Skin of body (tissue), 1 donor: ENCODE measurements at regions not wholly inside any gene's neighbourhood (a gene's known extent, or its start where the extent isn't known, plus 50 kb on each side); places are given as distances from the start of the nearest gene placed in this dataset.

Experiments used
- DNase-seq: peaks from one replicate; lab custom pipeline; 2025; lab: John Stamatoyannopoulos, UW

DNA sequence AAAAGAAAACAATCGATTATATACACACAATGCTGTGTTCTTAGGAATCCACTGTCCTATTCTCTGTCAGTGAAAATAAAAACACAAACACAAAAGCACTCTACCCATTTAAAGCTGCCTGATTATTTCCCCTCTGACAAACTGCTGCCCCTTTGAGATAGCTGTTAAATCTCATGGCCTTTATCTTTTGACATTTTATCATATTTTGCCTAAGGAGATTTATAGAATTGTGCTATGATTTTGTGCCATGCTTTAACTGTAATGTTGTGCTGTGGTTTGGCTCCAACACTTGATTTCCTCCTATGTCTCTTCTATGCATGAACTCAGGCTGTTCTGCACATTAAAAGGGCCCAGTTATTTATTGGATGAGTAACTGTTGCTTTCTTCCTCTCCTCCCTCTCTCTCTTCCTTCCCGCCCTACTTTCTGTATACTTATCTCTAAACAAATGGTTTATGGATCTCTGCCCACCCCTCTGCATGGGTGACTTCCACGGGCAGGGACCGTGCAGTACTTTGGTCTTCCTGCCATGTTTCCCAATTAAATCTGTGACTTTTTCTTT, 1096.6 kb downstream of the TSN start:
- DNase-seq = no peak

DNA sequence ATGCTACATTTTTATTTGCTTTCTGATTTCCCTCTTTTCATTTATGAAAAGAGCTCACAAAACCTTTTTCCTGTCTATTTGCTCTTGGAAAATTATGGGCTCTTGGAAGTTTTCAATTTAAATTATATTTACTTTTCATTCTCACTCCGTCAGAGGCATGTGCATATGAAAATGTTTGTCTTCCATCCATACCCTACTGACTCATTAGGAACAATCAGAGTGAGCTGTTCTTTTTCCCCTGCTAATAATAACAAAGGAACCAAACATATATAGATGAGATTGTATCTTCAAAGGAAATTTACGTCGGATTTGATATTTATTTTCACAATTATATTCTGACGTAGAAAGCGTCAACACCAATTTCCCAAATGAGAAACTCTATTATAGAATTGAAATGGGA, 1101.2 kb downstream of the TSN start:
- DNase-seq = no peak

DNA sequence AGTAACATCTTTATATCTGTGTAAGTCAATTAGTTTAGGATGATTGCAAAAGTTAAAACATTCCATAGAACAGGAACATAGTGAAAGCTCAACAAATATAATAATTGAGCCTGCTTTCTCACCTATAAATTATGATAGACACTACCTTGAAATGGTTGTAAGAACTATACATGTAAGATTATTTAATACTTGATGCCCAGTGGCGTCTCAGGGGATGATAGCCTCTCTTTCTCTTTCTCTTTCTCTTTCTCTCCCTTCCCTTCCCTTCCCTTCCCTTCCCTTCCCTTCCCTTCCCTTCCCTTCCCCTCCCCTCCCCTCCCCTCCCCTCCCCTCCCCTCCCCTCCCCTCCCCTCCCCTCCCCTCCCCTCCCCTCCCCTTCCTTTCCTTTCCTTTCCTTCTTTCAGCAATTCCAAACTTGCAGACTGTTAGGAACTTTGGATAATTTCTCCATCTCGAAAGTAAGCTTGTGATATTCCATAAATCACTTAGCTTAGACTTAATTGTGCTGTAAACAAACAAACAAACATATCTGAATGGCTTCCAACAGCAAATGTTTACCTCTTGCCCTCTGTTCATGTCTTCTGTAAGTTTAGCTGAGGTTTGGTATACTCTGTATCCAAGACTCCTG, 1102.7 kb downstream of the TSN start:
- no peak for DNase-seq

DNA sequence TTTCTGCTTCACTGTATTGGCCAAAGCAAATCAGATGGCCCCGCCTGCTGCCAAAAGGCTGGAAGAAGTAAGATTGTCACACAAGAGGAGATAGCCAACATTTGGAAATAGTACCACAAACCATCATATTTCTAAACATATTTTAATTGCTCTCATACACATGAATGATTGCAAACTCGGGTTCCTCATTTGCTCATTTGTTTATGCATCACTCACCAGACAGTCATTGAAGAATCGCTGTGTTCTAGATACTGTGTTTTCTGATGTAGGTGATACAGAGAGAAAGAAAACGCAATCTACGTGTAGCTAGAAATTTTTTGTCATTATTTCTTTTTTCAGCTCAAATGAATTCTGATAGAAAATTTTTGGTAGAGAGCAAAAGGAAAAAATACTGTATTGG, 1103.4 kb downstream of the TSN start:
- no peak for DNase-seq

DNA sequence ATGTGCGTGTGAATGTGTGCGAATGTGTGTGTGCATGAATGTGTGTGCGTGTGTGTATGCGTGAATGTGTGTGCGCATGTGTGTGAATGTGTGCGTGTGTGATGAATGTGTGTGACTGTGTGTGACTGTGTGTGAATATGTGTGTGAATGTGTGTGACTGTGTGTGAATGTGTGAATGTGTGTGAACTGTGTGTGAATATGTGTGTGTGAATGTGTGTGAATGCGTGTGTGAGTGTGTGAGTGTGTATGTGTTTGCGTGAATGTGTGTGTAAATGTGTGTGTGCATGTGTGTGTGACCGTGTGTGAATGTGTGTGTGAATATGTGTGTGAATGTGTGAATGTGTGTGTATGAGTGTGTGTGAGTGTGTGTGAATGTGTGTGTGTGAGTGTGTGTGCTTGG, 1103.8 kb downstream of the TSN start:
- no peak for DNase-seq

DNA sequence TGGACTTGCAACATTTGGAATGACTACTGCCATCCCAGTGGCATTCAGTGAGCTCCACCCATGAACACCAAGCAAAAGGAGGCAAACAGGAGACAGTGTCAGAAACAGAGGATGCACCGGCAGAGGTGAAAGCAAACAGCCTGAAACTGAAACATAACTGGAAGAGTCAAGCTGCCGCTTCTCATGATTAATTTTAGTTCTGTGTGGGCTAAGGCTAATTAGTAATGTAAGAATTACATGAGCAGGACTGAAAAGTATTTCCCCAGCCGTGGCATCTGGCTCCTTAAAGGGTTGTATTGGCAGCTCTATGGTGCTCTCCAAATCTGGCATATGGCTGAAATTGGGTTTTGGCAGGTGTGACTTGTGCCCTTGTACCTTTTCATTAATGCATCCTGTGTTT, 1108.1 kb downstream of the TSN start:
- no peak for DNase-seq

DNA sequence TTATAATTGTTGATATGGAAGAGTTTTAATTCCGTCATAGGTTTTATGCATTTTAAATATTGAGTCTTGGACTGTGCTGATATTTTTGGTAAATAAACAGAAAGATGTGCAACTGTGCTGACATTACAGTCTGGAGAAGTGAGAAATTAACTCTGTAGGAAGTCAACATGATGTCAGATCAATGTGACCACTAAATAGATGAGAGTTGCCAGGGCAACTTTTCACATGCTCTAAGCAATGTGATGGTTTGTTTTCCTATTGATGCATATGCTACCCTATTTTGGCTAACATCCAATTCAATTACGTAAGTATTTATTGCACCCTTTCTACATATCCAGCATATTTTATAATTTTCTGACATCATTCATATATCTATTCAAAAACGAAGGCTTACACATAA, 1109.3 kb downstream of the TSN start:
- no peak for DNase-seq

DNA sequence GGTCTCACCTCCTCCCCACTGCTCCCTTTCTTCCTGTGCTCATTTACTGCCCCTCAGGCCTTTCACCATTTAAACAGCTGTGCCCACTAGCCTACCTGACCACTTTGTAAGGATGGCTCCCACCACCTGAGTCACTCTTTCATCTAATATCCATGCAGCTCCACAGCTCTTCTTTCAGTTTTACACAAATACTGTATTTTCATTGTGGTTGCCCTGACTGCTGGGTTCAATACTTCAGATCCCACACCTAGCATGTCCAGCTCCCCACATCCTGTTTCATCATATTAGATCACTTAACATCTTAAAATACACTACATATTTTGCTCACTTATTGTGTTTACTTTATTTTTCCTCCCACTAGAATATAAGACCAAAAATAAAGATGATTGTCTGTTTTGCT, 1110.6 kb downstream of the TSN start:
- DNase-seq = no peak

DNA sequence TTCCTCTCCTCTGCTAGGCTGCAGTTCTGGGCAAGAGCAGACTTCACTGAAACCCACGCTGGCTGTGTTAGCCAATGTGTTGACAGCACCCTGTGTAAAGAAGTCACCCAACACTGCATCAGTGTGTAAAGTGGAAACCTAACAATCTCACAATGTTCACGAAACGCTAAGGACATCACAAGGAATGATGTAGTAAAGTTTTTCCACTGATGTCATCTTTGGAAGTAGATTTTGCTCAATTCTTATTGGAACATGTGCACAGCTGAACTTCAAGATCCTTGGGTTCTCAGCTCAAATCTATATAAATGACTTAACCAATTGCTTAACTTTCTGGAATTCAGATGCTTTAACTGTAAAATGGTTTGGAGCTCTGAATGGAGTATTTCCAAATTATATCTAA, 1112.5 kb downstream of the TSN start:
- DNase-seq = no peak

DNA sequence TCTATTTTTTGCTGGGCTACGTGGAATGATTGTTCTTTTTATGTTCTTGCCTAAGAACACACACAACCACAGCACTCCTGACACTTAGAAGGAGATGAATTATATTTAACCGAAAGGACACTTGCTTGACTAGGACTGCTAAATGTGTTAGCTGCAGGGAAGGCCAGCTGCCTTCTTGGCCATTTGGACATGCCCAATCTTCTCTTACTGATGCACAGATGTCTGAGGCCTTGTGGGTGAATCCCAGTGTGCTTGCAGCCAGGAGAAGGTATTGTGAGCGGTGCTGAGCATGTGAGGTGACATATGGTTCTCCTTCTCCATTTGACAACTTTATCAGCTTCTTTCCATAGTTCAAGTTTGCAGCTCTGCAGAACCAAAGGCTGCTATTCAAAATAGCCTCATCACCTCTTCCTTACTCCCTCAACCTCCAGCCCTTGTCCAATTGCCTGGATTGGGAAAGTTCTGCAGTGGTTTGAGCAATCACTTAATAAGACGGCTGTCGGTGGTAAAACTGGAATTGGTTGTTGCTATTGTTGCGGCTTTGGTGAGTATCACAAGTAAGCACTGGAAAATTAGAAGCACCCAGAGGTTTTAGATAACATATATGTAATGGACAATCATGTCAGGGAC, 1113.3 kb downstream of the TSN start:
- no peak for DNase-seq

DNA sequence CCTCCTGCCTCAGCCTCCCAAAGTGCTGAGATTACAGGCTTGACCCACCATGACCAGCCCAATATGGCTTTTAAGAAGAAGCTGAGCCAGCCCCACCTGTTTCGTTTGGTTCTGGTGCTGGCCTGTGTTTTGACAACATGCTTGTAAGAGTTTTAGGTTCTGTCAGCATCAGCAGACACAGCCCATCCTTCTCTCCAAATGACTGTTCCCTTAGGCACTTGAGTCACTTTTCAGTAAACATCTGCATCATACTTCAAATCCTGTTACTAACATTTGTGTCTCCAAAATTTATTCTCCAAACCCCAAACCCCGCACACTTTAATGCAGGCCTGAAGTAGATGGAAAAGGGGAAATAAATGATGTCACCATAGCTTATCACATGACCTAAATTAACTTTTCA, 1118.5 kb downstream of the TSN start:
- DNase-seq = no peak

DNA sequence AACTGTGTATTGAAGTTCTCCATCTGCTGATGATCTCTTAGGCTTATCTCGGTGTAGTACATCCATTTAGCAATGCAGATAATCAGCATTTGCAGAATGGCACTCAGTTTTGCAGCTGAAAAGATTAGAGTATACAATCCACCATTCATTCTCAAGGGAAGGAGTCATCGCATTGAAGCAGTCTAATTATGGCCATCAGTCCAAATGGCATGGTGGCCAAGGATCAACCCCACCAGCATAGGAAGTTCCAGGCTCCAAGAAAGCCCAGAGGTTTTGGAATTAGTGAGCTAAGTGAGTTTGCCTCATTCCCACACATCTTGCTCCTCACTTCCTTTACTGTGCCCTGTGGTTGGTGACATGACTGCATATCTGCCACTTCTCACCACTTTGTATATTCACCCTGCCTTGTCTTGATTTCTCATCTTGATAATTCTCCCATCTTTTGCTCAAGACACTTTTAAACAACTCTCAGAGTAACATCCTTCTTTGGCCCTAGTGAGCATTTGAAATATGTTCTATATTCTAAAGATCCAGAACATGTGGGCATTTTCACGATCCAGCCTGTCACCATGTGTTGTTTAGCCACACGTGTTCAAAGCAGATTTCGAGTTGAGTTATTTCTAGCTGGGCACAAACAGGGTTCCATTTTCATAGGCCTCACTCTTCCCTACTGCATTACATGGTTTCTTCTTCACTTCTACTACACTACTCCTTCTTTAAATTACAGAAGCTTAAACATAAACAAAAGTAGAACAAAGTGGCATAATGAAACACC, 1119.8 kb downstream of the TSN start:
- DNase-seq = no peak

DNA sequence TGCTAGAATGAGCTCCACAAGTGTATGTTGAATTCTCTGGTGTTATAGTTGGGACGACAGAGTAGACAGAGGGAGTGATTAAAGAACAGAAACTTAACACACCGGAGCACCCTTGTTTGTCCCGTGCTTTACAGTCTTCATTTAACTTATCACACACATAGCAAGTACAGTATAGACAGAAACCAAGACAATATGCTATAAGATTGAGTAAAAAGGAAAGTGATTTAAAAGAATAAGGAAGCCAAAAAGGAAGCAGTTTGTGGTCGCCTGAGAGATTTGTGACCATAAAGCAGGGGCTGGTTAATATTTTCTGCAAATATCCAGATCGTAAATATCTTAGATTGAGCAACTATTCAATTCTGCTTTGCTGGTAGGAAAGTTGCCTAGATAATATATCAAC, 1128.4 kb downstream of the TSN start:
- DNase-seq = no peak

DNA sequence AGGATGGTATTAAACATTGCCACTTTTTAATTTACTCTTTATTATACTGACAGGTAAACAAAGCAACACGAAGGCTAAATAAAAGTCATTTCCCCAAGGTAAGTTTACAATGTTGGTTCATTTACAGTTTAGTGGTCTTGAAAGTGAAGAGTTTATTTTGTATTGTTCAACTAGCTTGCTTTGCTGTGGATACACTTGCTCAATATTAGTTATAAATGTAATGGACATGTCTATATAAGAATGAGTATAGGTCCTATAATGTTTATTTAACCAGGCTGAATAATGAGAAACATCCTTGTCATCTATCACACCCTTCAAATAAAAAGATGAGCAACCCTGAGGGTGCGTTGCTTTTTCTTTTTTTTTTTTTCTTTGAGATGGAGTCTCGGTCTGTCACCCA, 1129.4 kb downstream of the TSN start:
- no peak for DNase-seq

DNA sequence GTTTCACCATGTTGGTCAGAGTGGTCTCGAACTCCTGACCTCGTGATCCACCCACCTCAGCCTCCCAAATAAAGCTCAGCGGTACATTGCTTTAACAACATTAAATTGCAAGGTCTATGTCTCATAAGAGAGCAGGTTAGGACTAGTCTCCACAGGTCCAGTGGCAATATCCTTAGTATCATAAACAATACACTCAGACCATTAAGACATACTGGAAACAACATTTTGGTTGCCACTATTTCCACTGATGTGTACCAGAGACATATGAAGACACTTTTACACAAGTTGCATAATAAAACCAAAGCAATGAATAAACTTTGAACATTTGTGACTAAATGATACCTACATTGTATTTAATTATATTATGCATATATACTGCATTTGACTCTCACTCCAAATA, 1130.0 kb downstream of the TSN start:
- no peak for DNase-seq

DNA sequence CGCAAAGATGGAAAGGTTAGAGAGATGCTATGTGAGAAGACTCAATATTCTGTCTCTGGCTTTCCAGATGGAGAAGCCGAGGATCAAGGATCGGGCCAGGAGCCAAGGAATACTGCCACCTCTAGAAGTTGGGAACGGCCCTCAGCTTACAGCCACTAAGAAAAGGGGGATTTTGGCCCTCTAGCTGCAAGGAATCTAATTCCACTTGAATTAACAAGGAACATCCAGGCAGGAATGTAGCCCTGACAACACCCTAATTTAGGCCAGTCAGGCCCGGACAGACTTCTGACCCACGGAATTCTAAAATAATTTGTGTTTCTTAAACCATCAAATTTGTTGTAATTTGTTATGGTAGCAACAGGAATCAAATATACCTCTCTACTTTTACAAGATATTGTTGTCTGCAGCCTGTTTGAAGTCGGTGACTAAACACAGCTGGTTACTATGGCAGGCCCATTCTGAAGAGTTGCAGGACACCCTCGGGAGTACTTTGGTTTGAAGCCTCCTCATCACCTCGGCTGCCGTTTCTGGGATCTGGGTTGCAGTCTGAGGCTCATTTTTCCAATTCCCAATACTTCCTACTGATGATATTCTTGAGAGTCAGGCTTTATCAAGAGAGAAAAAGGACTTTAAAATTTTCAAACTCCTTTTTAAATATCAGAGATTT, 1131.2 kb downstream of the TSN start:
- no peak for DNase-seq

DNA sequence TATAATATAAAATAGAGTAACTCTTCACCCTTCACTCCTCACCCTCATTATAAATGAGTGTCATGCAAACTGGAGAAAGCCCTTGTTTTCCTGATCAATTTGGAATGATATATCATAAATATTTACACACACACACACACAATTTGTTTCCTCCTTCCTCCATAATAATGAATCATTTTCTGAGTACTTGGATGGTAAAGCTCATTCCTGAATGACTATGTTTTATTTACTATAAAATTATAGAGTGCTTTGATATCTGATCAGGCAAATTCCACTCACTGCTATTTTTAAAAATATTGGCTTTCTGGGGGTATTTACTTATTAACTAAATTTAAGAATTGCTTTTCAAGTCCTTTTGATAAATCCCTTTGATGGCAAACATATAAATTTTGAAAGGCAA, 1125.5 kb upstream of the CNTNAP5 start:
- no peak for DNase-seq

DNA sequence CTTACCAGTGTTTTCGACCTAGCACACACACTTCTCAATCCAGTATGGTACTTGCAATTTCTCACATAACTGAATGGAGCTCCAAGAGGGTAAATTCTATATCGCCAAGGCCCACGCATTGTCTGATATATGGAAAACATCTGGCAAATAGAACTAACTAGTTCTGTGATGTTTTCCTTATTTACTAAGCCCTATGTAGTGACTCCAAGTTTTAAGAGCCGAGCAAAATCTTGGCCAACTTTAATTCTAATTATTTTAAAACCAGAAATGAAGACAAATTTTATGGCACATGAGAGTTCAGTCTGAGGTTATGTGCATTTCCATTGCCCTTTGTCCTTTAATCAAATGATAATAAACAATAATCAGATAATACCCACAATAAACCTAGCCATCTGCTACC, 1119.7 kb upstream of the CNTNAP5 start:
- DNase-seq = no peak

DNA sequence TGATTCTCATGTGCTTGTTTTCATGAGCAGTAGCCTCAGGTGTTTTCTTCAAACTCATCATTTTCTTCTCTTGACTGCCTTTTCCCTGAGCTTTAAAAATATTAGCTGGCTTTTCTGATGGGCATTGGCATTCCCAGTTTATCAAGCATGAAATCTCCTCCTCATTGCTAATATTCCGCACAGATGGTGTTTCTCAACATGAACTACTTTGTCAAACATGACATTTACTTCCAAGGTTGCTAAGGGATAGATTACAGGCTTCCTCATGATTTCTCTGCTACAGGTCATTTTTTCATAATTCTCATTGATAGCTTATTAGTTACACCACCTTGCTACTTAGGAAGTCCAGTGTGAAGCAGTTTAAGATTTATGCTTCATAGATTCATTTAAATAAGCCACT, 1116.9 kb upstream of the CNTNAP5 start:
- DNase-seq = no peak

DNA sequence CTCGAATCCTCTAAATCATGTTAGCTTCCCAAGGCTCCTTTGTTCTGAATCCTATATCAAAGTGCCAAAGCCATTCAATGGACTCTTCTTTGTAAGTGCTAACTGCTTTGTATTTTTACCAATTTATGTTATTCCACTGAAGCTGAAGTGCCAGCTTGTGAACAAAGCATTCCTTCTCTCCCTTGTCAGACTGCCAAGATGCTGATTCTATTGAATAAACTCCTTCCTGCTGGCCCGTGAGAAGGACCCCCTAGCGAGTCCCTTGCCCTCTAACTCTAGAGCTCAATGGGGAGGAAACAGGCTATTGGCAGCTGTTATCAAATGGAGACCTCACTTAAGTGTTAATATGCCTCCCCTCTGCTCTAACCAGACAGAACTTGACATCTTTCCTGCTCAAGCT, 1097.9 kb upstream of the CNTNAP5 start:
- DNase-seq = no peak

DNA sequence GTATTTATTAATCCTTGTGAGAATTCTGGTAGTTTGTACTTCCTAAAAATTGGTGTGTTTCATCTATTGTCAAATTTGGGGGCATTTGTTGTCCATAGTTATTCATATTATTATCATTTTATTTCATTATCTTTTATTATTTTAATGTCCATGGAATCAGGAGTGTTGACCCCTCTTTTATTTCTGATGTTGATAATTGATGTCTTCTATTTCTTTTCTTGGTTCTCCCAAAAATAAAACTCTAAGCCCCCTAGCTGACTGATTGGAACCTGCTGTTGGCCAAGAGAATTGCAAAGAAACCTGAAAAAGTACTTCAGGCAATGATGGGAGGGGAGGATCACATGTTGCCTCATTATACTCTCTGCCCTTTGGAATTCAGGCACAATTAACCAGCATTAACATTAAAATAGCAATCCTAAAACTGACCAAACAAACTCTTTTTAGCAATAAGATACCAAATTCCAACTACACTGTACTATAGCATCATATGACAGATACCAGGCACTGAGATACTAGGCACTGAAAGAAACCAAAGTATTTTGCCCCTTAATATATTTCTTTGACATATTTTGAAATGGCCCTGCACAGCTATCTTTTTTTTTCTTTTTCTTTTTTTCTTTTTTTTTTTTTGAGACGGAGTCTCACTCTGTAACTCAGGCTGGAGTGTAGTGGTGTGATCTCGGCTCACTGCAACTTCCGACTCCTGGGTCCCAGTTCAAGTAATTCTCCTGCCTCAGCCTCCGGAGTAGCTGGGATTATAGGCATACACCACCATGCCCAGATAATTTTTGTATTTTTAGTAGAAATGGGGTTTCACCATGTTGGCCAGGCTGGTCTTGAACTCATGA, 1097.2 kb upstream of the CNTNAP5 start:
- no peak for DNase-seq
